ENCODE measurements at regions not wholly inside any gene's neighbourhood (a gene's known extent, or its start where the extent isn't known, plus 50 kb on each side); places are given as distances from the start of the nearest gene placed in this dataset.

- Histone ChIP-seq H3K27me3 (no peaks in the 10 kb centered on the region), H3K27ac (peak overlapping the region; percentile 31 to 42), H3K9me3 (no peaks in the 10 kb centered on the region), H3K4me1 (no peaks in the 10 kb centered on the region), H3K36me3 (no peaks in the 10 kb centered on the region), H3K4me3 (no peak overlapping the region)
- TF ChIP-seq CTCF (IDR thresholded peaks at IDR 0.05): no peak
- DNase-seq (ENCODE audit: low spot score): peak; percentile 64
Observed at GRCh38 chr2:234823196-234823876, 128.5 kb upstream of the SH3BP4 start.

GRCh38 chr2:234821946-234822475 is 129.8 kb upstream of the SH3BP4 start:
- H3K9me3 ChIP-seq: no peaks in the 10 kb centered on the region
- no peak overlapping the region for H3K27ac ChIP-seq
- H3K36me3 ChIP-seq: no peaks in the 10 kb centered on the region
- H3K4me3 ChIP-seq: no peak overlapping the region
- no peaks in the 10 kb centered on the region for H3K27me3 ChIP-seq
- no peak for TF ChIP-seq CTCF (IDR thresholded peaks at IDR 0.05)
- no peaks in the 10 kb centered on the region for H3K4me1 ChIP-seq
- DNase-seq (ENCODE audit: low spot score): no peak

GRCh38 chr2:234818937-234819336 is 132.9 kb upstream of the SH3BP4 start:
- H3K36me3 ChIP-seq: no peaks in the 10 kb centered on the region
- H3K9me3 ChIP-seq: no peaks in the 10 kb centered on the region
- DNase-seq (ENCODE audit: low spot score): no peak
- TF ChIP-seq CTCF (IDR thresholded peaks at IDR 0.05): no peak
- no peak overlapping the region for H3K27ac ChIP-seq
- H3K27me3 ChIP-seq: no peaks in the 10 kb centered on the region
- H3K4me1 ChIP-seq: no peaks in the 10 kb centered on the region
- H3K4me3 ChIP-seq: no peak overlapping the region

GRCh38 chr2:234816491-234816890 is 135.3 kb upstream of the SH3BP4 start:
- Histone ChIP-seq H3K9me3 (no peaks in the 10 kb centered on the region), H3K27ac (no peak overlapping the region), H3K27me3 (no peaks in the 10 kb centered on the region), H3K4me1 (no peaks in the 10 kb centered on the region), H3K36me3 (no peaks in the 10 kb centered on the region), H3K4me3 (no peak overlapping the region)
- no peak for TF ChIP-seq CTCF (IDR thresholded peaks at IDR 0.05)
- no peak for DNase-seq (ENCODE audit: low spot score)

GRCh38 chr2:234816056-234816455 is 135.8 kb upstream of the SH3BP4 start:
- no peaks in the 10 kb centered on the region for H3K4me1 ChIP-seq

More at GRCh38 chr2:234816056-234816455, 135.8 kb upstream of the SH3BP4 start:
- no peak for TF ChIP-seq CTCF (IDR thresholded peaks at IDR 0.05)
- H3K36me3 ChIP-seq: no peaks in the 10 kb centered on the region
- H3K27ac ChIP-seq: no peak overlapping the region
- DNase-seq (ENCODE audit: low spot score): no peak
- no peak overlapping the region for H3K4me3 ChIP-seq
- no peaks in the 10 kb centered on the region for H3K27me3 ChIP-seq
- no peaks in the 10 kb centered on the region for H3K9me3 ChIP-seq

All from right atrium auricular region (tissue), 2 donors.